Caco-2 (cell line): ENCODE measurements at regions not wholly inside any gene's neighbourhood (a gene's known extent, or its start where the extent isn't known, plus 50 kb on each side); places are given as distances from the start of the nearest gene placed in this dataset.
A peak's percentile ranks its signal among the peaks of the same experiment; 100 is the strongest.

Source experiments
- BruUV-seq: library from RNA; stranded (reverse); fragments of 400-500 nt; replicated peaks from 2 replicates; lab custom pipeline; 2021; lab: Mats Ljungman, UMichigan
- CTCF ChIA-PET: fragments of 300-600 bp; sonication (Branson Sonifier 250); formaldehyde crosslinking; loops from one replicate; lab custom pipeline; 2022; ENCODE audit warnings: antibody characterized with exemption; lab: Charles Lee
- POLR2A ChIA-PET: fragments of 300-600 bp; sonication (Branson Sonifier 250); formaldehyde crosslinking; loops from one replicate; lab custom pipeline; 2022; ENCODE audit warnings: antibody characterized with exemption; lab: Charles Lee
- DNase-seq, 2 experiments: peaks; one replicate each; pipeline versions ENCODE4 v3.0.0 to v3.0.0-alpha.2; 2020 to 2022
- H3K27me3 ChIP-seq: replicated peaks from 2 replicates; pipeline ENCODE4 v1.6.0; 2011; ENCODE audit warnings: low read length; ENCODE audit not compliant: control insufficient read depth, insufficient read depth
- H3K36me3 ChIP-seq: 2 replicates; pipeline ENCODE4 v1.5.1; 2011; ENCODE audit warnings: low read length; ENCODE audit not compliant: control insufficient read depth, insufficient read depth
- H3K4me1 ChIP-seq: fragments of 250-450 bp; sonication (Bioruptor Pico); 2 replicates; pipeline ENCODE4 v1.5.1; 2020; ENCODE audit warnings: mild to moderate bottlenecking
- H3K4me3 ChIP-seq: 2 replicates; pipeline ENCODE4 v1.5.1; 2011; ENCODE audit warnings: low read depth, mild to moderate bottlenecking, control low read depth, low read length
- H3K9me3 ChIP-seq: fragments of 250-450 bp; sonication (Bioruptor Pico); 2 replicates; pipeline ENCODE4 v1.5.1; 2020; ENCODE audit warnings: mild to moderate bottlenecking, moderate library complexity
- H3K27ac Mint-ChIP-seq: one replicate; pipeline ENCODE4 v1.8.0; 2022; ENCODE audit warnings: mixed read lengths; ENCODE audit not compliant: unreplicated experiment
- H3K27me3 Mint-ChIP-seq: one replicate; pipeline ENCODE4 v1.8.0; 2022; ENCODE audit warnings: mixed read lengths; ENCODE audit not compliant: insufficient read depth, unreplicated experiment
- H3K36me3 Mint-ChIP-seq: one replicate; pipeline ENCODE4 v1.8.0; 2022; ENCODE audit warnings: mild to moderate bottlenecking, mixed read lengths; ENCODE audit not compliant: insufficient read depth, unreplicated experiment
- H3K4me1 Mint-ChIP-seq: one replicate; pipeline ENCODE4 v1.8.0; 2022; ENCODE audit warnings: low read depth, mixed read lengths; ENCODE audit not compliant: unreplicated experiment
- H3K4me3 Mint-ChIP-seq: one replicate; pipeline ENCODE4 v1.8.0; 2022; ENCODE audit warnings: mild to moderate bottlenecking, moderate library complexity, mixed read lengths; ENCODE audit not compliant: unreplicated experiment
- H3K9me3 Mint-ChIP-seq: one replicate; pipeline ENCODE4 v1.8.0; 2022; ENCODE audit warnings: mixed read lengths; ENCODE audit not compliant: unreplicated experiment
- CTCF ChIP-seq, 2 experiments: fragments of 200-600 bp in 1 of 2; IDR thresholded peaks; 1 replicate in 1 of 2; 2 replicates in 1 of 2; pipeline versions ENCODE4 v1.5.1 to v1.8.0; 2011 to 2022; ENCODE audit warnings: antibody characterized with exemption in 1 of 2, control low read depth in 1 of 2, inconsistent platforms in 1 of 2, low read depth in 1 of 2, low read length in 1 of 2, mild to moderate bottlenecking in 1 of 2, moderate library complexity in 1 of 2; ENCODE audit not compliant: insufficient read depth in 1 of 2, severe bottlenecking in 1 of 2, unreplicated experiment in 1 of 2
- intact Hi-C: fragments of 100-400 bp; cut with micrococcal nuclease; formaldehyde crosslinking; loops from one replicate; pipeline ENCODE4 v1.10.0; 2022; ENCODE audit not compliant: unreplicated experiment

GRCh38 chr6:113351173-113351834 is 505.8 kb upstream of the MARCKS start:
- intact Hi-C loops = loop anchor here (5.0 kb wide), 2 partner anchors 176 to 426 kb away; no protein-coding TSS in a partner anchor
- Mint-ChIP-seq H3K36me3 (peaks cover 15% of the 10 kb centered on the region), H3K4me1 (peaks cover 58% of the 10 kb centered on the region), H3K27ac (peak overlapping the region; percentile 98), H3K9me3 (peaks cover 2% of the 10 kb centered on the region), H3K27me3 (no peaks in the 10 kb centered on the region), H3K4me3 (peak overlapping the region; percentile 65)
- Histone ChIP-seq H3K4me1 (peaks cover 58% of the 10 kb centered on the region), H3K27me3 (no peaks in the 10 kb centered on the region), H3K4me3 (no peak overlapping the region), H3K36me3 (no peaks in the 10 kb centered on the region), H3K9me3 (no peaks in the 10 kb centered on the region)
- DNase-seq = no peak
- no TSS peak for BruUV-seq
- TF ChIP-seq CTCF (IDR thresholded peaks at IDR 0.05; ENCODE audit: insufficient read depth in 1 of 2, low read depth in 1 of 2, low read length in 1 of 2, severe bottlenecking in 1 of 2, unreplicated experiment in 1 of 2) = no peak
- CTCF ChIA-PET = interaction anchor here (1.2 to 1.3 kb wide), 2 partner anchors 45 to 508 kb away, joined by 5 to 7 read pairs; no protein-coding TSS in a partner anchor
- POLR2A ChIA-PET = no interaction called here

GRCh38 chr6:113352029-113352801 is 504.9 kb upstream of the MARCKS start:
- Mint-ChIP-seq H3K27ac (peak overlapping the region; percentile 98), H3K9me3 (peaks cover 12% of the 10 kb centered on the region), H3K36me3 (peaks cover 15% of the 10 kb centered on the region), H3K27me3 (no peaks in the 10 kb centered on the region), H3K4me1 (peaks cover 67% of the 10 kb centered on the region), H3K4me3 (peak overlapping the region; percentile 65)
- Histone ChIP-seq H3K9me3 (no peaks in the 10 kb centered on the region), H3K4me3 (no peak overlapping the region), H3K36me3 (no peaks in the 10 kb centered on the region), H3K4me1 (peaks cover 67% of the 10 kb centered on the region), H3K27me3 (no peaks in the 10 kb centered on the region)
- peak; percentile 90 to 96 for DNase-seq
- intact Hi-C loops = loop anchor here (1.0 to 5.0 kb wide), 8 partner anchors 46 to 506 kb away; no protein-coding TSS in a partner anchor
- ChIA-PET CTCF (interaction anchor here (0.9 to 1.3 kb wide), 3 partner anchors 46 to 507 kb away, joined by 3 to 7 read pairs (median 5); no protein-coding TSS in a partner anchor), POLR2A (interaction anchor here (0.6 to 0.9 kb wide), 3 partner anchors 187 to 507 kb away, joined by 3 read pairs; no protein-coding TSS in a partner anchor)
- no peak for TF ChIP-seq CTCF (IDR thresholded peaks at IDR 0.05; ENCODE audit: insufficient read depth in 1 of 2, low read depth in 1 of 2, low read length in 1 of 2, severe bottlenecking in 1 of 2, unreplicated experiment in 1 of 2)
- TSS peak; percentile 53 for BruUV-seq

- peaks cover 73% of the 10 kb centered on the region for H3K4me1 Mint-ChIP-seq
- peaks cover 74% of the 10 kb centered on the region for H3K4me1 ChIP-seq
Observed at GRCh38 chr6:113352831-113353230, 504.3 kb upstream of the MARCKS start.

More at GRCh38 chr6:113352831-113353230, 504.3 kb upstream of the MARCKS start:
- intact Hi-C loops = loop anchor here (1.0 to 5.0 kb wide), 8 partner anchors 47 to 505 kb away; no protein-coding TSS in a partner anchor
- ChIA-PET POLR2A (interaction anchor here (0.6 to 0.9 kb wide), 3 partner anchors 186 to 506 kb away, joined by 3 read pairs; no protein-coding TSS in a partner anchor), CTCF (interaction anchor here (0.9 to 1.3 kb wide), 3 partner anchors 46 to 506 kb away, joined by 3 to 7 read pairs (median 5); no protein-coding TSS in a partner anchor)
- TF ChIP-seq CTCF (IDR thresholded peaks at IDR 0.05; ENCODE audit: insufficient read depth in 1 of 2, low read depth in 1 of 2, low read length in 1 of 2, severe bottlenecking in 1 of 2, unreplicated experiment in 1 of 2) = no peak
- no peaks in the 10 kb centered on the region for H3K9me3 ChIP-seq
- Mint-ChIP-seq H3K27me3 (no peaks in the 10 kb centered on the region), H3K9me3 (peaks cover 13% of the 10 kb centered on the region), H3K27ac (peak overlapping the region; percentile 98), H3K36me3 (peaks cover 15% of the 10 kb centered on the region), H3K4me3 (peak overlapping the region; percentile 65)
- no peaks in the 10 kb centered on the region for H3K36me3 ChIP-seq
- no peaks in the 10 kb centered on the region for H3K27me3 ChIP-seq
- DNase-seq = peak; percentile 69 to 83
- no peak overlapping the region for H3K4me3 ChIP-seq
- BruUV-seq = TSS peak; percentile 86
